Mesothelial cell of epicardium (in vitro differentiated cells): ENCODE measurements at regions not wholly inside any gene's neighbourhood (a gene's known extent, or its start where the extent isn't known, plus 50 kb on each side); places are given as distances from the start of the nearest gene placed in this dataset.

Experiments used
- DNase-seq, 2 experiments: peaks; one replicate each; pipeline ENCODE4 v3.0.0; 2021; ENCODE audit warnings: low spot score in 2 of 2; ENCODE audit not compliant: unreplicated experiment in 2 of 2
- H3K27ac Mint-ChIP-seq: 2 replicates; pipeline ENCODE4 v1.8.0; 2021; ENCODE audit warnings: mixed read lengths
- H3K27me3 Mint-ChIP-seq: 2 replicates; pipeline ENCODE4 v1.8.0; 2021; ENCODE audit warnings: low read depth, mixed read lengths
- H3K36me3 Mint-ChIP-seq: 2 replicates; pipeline ENCODE4 v1.8.0; 2021; ENCODE audit warnings: mixed read lengths
- H3K4me1 Mint-ChIP-seq: 2 replicates; pipeline ENCODE4 v1.8.0; 2021; ENCODE audit warnings: mixed read lengths
- H3K4me3 Mint-ChIP-seq: 2 replicates; pipeline ENCODE4 v1.8.0; 2021; ENCODE audit warnings: mild to moderate bottlenecking, moderate library complexity, mixed read lengths
- H3K9me3 Mint-ChIP-seq: 2 replicates; pipeline ENCODE4 v1.8.0; 2021; ENCODE audit warnings: mixed read lengths
- TF ChIP-seq, protein P1 (sequence below): fragments of 200-600 bp; sonication (generic); IDR thresholded peaks from one replicate; pipeline ENCODE4 v1.5.0; 2021; ENCODE audit warnings: antibody characterized with exemption; ENCODE audit not compliant: unreplicated experiment

DNA sequence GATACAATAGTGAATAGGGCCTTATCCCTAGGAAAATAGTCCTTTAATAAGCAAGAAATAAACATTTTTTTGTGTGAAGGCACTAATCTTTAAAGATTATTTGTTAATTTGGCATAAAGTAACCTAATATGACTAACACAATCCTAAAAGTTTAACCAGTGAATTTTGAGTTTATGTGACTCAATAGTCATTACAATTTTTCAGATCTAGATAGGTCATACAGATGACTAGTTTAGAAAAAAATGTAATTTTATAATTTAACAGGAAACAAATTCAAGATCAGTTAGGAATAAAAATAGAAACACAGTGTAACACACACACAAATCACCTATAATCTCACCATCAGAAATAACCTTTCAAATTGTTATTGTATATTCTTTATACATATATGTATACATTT lies 620.7 kb upstream of the ALCAM start:
- Mint-ChIP-seq H3K36me3 (no peaks in the 10 kb centered on the region), H3K27ac (no peak overlapping the region), H3K27me3 (no peaks in the 10 kb centered on the region), H3K4me3 (no peak overlapping the region), H3K4me1 (no peaks in the 10 kb centered on the region), H3K9me3 (peaks cover 12% of the 10 kb centered on the region)
- TF ChIP-seq, protein P1, sequence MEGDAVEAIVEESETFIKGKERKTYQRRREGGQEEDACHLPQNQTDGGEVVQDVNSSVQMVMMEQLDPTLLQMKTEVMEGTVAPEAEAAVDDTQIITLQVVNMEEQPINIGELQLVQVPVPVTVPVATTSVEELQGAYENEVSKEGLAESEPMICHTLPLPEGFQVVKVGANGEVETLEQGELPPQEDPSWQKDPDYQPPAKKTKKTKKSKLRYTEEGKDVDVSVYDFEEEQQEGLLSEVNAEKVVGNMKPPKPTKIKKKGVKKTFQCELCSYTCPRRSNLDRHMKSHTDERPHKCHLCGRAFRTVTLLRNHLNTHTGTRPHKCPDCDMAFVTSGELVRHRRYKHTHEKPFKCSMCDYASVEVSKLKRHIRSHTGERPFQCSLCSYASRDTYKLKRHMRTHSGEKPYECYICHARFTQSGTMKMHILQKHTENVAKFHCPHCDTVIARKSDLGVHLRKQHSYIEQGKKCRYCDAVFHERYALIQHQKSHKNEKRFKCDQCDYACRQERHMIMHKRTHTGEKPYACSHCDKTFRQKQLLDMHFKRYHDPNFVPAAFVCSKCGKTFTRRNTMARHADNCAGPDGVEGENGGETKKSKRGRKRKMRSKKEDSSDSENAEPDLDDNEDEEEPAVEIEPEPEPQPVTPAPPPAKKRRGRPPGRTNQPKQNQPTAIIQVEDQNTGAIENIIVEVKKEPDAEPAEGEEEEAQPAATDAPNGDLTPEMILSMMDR = no peak
- DNase-seq = no peak

DNA sequence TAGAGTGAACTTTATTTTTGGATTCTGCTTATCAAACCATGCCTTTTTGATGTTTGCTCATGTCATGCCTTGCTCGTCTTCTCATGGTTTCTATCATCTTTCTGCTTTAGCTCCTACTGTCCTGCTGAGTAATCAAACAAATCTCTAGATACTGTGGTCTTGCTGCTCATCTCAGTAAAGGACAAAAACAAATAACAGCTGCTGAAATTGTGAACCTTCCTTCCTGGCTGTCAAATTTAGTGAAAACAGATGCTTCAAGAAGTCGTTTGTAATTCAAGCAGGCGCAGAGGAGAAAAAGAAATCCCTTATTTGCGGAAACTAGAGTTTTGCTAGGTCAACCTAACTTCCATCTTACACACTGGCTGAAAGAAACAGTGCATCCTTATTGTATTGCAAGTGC lies 616.1 kb upstream of the ALCAM start:
- TF ChIP-seq, protein P1 = no peak
- DNase-seq = no peak
- no peaks in the 10 kb centered on the region for H3K27me3 Mint-ChIP-seq
- peaks cover 7% of the 10 kb centered on the region for H3K4me1 Mint-ChIP-seq
- H3K36me3 Mint-ChIP-seq = no peaks in the 10 kb centered on the region
- no peak overlapping the region for H3K4me3 Mint-ChIP-seq
- no peak overlapping the region for H3K27ac Mint-ChIP-seq
- H3K9me3 Mint-ChIP-seq = peaks cover 16% of the 10 kb centered on the region

DNA sequence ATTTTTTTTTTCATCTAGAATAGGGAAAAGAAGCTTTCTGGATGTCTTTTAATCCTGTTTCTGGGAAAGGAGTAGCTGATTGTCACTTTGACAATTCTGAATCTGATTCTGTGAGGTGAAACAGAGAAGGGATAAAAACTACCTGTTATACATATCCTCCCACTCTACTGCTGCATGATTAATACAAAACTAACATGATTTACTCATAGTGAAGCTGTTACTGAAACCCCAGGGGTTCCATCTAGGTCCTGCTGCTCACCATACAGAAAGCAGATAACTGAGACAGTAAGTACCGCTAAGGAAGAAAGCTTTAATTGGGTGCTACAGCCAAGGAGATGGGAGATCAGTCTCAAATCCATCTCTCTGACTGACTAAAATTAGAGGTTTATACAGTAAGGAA lies 610.9 kb upstream of the ALCAM start:
- TF ChIP-seq, protein P1 = no peak
- Mint-ChIP-seq H3K27ac (no peak overlapping the region), H3K27me3 (no peaks in the 10 kb centered on the region), H3K4me1 (peaks cover 7% of the 10 kb centered on the region), H3K4me3 (no peak overlapping the region), H3K9me3 (peaks cover 22% of the 10 kb centered on the region), H3K36me3 (peaks cover 7% of the 10 kb centered on the region)
- no peak for DNase-seq

- Mint-ChIP-seq H3K4me3 (no peak overlapping the region), H3K27ac (peak overlapping the region; percentile 91)
- DNase-seq = peak in 1 of 2 experiments; percentile 48
These were observed 603.7 kb upstream of the ALCAM start for GRCh38 chr3:104763007-104763406.

DNA sequence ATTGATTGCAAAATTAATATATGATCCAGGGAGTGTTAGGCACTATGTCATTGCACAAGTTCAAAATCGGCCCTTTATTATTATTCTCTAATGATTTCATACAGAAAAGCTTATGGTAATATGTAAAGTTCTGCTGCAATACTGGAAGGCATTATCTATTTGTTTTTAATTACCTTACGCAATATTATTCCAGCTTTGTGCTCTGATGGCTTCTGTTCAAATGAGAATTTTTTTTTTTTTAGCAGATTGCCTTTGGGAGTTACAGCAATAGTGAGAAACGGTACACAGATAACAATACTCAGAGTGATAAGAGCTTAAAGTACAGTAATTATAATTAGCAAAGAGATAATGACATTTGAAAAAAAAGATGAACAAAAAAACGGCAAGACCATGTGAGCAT lies 602.2 kb upstream of the ALCAM start:
- Mint-ChIP-seq H3K36me3 (peaks cover 5% of the 10 kb centered on the region), H3K4me1 (peaks cover 48% of the 10 kb centered on the region), H3K4me3 (no peak overlapping the region), H3K27me3 (no peaks in the 10 kb centered on the region), H3K27ac (peak overlapping the region; percentile 91), H3K9me3 (peaks cover 12% of the 10 kb centered on the region)
- DNase-seq = no peak
- TF ChIP-seq, protein P1 = no peak

More at GRCh38 chr3:104763007-104763406, 603.7 kb upstream of the ALCAM start:
- TF ChIP-seq, protein P1 = no peak
- Mint-ChIP-seq H3K4me1 (peaks cover 33% of the 10 kb centered on the region), H3K36me3 (peaks cover 5% of the 10 kb centered on the region), H3K27me3 (no peaks in the 10 kb centered on the region), H3K9me3 (peaks cover 13% of the 10 kb centered on the region)

DNA sequence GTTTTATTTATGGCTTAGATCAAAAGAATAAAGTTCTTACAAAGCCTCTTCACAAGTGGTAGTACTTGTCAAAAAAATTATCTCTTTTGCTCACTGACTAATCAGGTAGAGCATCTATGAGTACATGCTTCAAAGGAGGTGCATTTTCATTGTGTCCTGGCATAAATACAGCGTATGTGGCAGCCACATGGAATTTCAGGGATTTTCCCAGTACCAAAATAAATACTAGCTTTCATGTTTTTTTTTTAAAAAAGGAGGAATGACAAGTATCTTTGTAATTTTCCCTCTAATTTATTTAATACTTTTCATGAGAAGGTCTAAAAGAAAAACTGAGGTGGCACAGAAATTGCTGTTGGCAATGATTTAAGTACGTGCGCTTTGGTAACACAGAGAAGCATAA lies 597.8 kb upstream of the ALCAM start:
- H3K4me1 Mint-ChIP-seq = peaks cover 47% of the 10 kb centered on the region
- H3K36me3 Mint-ChIP-seq = no peaks in the 10 kb centered on the region
- H3K9me3 Mint-ChIP-seq = no peaks in the 10 kb centered on the region
- DNase-seq = no peak
- no peaks in the 10 kb centered on the region for H3K27me3 Mint-ChIP-seq
- TF ChIP-seq, protein P1 = no peak
- H3K27ac Mint-ChIP-seq = peak overlapping the region; percentile 39
- H3K4me3 Mint-ChIP-seq = no peak overlapping the region
